ENCODE measurements at regions not wholly inside any gene's neighbourhood (a gene's known extent, or its start where the extent isn't known, plus 50 kb on each side); places are given as distances from the start of the nearest gene placed in this dataset.

- no peak for TF ChIP-seq CTCF (IDR thresholded peaks at IDR 0.05; ENCODE audit: low read depth, low read length, poor library complexity, severe bottlenecking)
- no peak for TF ChIP-seq EZH2phosphoT487 (IDR thresholded peaks at IDR 0.05; ENCODE audit: borderline replicate concordance, low read length)
Observed at GRCh38 chr2:118699447-118700175, 147.8 kb downstream of the EN1 start.

Data from DOHH2 (cell line).